UCSD-AML1 (cell line): ENCODE measurements at regions not wholly inside any gene's neighbourhood (a gene's known extent, or its start where the extent isn't known, plus 50 kb on each side); places are given as distances from the start of the nearest gene placed in this dataset.

Experiments
- DNase-seq: peaks from one replicate; lab custom pipeline; 2025; ENCODE audit not compliant: unreplicated experiment; lab: John Stamatoyannopoulos, UW

DNA sequence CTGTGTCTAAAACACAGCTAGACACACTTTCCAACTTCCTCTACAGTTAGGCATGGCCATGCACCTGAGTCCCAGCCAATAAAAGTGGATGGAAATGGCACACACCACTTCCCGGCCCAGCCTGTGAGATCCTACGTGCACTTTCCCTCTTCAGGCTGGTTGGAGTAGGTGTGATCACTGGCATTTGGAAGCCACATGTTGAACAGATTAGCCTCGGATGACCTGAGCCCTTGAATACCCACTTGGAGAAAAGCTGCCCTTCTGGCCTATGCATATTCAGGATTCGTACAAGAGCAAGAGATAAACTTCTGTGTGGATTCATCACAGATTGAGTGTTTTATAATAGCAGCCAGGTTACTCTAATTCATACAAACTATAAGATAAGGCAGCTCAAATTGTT is 359.0 kb upstream of the SLC30A5 start:
- no peak for DNase-seq

DNA sequence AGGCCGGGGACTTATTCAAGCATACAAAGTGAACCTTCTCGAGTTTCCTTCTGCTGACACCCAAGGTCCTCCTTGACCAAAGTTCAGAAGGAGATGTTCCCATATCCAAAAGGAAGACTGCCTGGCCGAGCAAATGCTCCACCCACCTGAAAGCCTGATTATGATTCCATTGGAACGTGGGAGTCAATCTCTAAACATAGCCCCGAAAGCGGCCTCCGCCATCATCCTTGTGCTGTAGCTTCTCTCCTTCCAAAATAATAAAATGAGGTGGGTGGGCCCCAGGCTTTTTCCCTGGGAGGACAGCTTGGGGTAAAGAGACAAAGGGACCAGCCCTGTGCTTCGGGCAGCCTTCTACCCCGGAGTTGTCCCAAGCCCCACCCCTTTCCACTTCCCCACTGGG is 355.6 kb upstream of the SLC30A5 start:
- DNase-seq, result no peak

DNA sequence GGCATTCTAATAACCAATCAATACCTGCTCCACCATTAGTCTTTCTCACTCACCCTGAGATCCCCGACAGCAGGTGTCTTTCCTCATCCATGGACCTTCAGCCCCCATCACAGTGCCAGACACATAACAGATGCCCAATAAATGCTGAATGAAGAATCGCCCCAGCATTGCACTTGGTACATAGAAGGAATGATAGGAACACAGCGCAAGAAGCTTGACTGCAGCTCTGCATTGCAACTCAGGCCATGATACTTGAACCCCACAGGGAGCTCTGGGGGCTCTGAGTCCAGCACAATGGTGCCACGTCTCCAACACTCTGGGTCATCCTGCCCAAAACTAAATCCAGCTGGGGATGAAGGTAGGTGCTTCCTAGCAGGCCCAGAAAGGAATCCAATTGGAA is 355.0 kb upstream of the SLC30A5 start:
- DNase-seq, result no peak

DNA sequence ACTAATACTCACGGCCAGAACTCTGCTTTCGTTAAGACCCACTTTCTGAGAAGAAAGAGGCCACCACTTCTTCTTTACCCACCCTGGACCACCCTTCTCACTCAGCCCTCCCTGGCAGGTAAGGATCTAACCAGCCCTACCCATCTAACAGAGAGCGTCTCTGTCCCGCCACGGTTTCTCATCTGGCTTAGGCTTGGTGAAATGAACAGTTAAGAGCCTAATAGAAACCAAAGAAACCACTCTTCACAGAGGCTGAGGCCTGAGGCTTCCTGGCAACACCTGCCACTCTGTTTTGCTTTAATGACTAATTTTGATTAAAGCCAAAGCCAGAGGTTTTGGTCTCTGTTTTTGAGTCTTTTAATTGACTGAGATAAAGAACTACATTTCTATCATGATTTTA is 354.1 kb upstream of the SLC30A5 start:
- no peak for DNase-seq

DNA sequence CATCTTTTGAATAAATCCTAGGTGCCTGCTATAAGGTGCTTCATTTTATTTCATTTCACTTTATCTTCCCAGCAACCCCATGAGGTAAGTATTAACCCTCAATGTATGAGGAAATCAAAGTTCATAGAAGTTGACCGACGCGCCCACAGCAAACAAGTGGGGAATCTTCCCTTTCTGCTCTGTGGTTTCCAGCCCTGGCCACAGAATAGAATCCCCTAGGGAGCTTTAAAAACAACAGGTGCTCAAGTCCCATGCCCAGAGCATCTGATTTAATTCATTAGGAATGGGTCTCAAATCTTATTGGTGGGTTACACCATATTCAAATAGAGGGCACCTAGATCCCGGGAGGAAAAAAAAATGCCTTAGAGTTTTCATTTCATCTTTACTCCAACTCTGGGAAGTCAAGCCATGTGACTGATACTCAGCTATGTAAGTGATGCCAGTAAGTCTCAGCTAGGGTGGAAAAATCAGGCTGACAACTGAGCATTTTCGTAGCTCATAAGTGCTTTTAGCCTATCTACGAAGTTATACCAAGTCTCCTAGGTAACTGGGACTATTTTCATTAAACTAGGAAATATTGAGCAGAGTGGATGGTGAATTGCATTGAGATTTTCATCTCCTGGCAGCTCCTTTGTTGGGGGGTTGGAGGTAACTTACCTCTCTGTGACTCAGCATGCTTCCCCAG is 353.4 kb upstream of the SLC30A5 start:
- DNase-seq, result no peak

DNA sequence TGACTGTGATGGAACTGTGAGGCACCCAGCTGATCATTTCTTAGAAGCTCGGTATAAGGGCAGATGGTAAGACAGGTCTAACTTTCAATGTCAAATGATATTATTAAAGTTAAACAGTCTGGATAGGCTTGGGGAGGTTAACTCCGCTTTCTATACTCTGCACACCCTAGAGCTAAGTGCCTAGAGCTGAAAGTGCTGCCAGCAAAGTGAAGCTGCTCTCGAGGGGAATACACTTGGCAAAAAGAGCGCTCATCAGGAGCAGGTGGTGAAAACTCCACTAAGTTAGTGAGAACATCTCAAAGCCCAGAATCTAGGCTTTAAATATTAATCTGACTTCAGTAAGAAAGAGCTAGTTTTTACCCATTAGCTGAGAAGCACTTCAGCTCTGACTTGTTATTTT is 349.6 kb upstream of the SLC30A5 start:
- no peak for DNase-seq

DNA sequence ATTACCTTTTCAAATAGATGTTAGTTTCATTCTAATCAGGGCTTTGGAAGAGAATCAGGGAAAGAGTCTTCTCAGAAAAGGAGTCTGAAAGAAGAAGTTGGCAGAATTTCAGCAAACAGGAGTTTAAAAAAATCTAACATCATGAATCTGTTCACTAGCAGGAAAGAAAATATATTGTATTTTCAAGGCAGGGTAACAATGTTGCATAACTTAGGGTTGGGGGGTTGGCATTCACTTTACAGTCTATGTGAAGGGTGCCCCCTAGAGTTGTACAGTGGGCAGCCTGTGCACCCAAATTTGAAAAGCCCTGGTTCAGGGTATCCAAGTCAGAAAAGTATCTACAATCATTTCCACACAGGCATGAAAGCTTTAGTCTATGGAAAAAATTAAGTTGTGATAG is 348.4 kb upstream of the SLC30A5 start:
- no peak for DNase-seq

DNA sequence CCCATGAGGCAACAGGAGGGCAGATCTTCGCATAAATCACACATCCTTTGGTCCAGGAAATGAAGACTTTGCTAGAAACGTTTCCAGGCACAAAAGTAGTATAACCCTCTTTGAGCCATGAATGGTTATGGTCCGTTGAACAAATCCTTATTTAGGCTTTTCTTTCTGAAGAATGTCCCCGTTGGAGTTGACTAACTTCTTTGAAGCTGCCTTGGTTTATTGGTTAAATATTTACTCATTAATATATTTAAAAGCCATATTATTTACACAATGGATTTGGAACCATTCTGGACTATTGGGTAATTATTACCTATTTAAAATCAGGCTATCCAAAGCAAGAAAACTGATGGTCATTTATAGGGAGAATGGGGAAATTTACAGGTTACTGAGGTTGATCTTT is 347.6 kb upstream of the SLC30A5 start:
- no peak for DNase-seq

DNA sequence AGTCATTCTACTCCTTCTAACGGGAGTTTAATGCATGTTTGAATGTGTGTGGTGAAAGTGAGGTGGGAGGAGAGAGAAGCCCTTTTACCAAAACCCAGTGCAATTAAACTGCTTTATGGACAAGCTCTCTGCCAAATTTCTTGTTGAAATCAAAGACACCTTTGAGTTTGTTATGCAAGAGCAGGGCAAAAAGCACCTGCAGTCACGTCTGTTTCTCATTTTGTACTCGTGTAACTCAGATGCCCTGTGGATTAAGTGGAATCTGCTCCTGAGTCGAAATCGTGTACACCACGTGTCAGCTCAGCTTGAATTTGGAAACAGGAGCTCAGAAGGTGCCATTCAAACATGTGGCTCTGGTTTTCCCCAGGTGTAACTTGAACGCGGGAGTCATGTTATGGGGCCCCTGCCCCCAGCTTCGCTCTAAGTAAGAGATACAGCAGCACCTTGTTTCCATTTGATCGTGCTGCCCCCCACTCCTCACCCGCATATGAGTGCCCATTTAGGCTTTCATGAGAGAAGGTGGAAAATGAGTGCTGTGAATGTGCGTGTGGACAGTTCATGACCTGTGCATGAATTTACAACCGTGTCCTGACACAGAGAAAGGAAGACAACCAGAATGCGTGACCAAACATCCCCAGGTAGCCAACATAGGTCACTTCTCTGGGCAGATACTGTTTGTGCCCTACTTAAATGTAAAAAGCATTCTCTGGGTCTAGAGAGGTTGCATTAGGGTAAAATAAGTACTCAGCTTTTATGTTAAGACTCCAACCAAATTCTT is 347.0 kb upstream of the SLC30A5 start:
- no peak for DNase-seq

DNA sequence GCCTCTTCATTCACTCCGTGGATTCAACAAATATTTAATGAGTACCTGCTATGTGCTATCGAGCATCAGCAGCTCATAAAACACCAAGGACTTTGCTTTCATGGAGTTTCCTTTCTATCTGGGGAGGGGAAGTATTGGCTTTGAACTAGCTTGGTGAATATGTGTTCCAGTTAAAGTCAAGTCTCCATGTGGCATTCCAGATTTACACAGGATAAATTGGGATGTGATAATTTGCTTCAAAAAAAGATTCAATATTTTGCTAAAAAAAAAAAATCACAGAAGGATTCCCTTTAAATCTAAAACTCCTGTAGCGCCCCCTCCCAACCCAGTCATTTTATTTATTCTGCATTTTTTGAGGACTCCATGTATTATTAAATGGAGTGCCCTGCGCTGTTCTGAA is 346.3 kb upstream of the SLC30A5 start:
- DNase-seq, result no peak

DNA sequence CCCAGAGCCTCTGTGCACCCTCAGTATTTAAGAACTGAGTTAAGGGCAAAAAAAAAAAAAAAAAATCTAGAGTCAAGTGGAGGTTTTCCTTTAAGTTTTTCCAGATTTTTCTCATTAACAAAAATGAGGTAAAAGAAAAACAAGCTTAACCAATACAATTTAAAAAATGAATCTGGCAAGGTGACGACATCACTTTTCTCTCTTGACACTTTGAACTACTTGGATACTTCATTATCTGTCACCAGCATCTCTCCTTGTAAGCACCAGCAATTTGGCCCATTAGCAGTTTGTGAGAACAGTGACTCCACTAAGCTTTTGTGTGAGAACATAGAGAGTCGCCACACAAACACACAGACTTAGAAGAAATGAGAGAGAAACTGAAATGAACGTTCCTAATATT is 345.7 kb upstream of the SLC30A5 start:
- DNase-seq, result no peak

DNA sequence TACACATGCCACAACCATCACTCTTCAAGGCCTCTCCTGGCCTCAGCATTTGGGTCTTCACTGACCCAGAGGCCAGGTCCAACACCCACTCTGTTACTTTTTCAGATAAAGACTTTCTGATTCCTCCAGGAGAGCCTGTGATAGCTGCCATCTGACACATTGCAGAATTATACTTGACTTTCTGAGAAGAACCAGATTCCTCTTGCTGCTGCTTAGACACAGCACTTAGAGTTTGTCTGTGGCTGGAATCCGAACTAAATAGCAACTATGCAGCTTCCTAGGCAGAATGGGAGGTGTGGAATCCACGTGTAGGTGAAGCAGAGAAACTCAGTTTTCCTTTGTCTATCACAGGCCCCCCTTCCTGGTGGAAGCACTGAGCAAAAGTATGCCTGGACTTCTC is 344.7 kb upstream of the SLC30A5 start:
- DNase-seq, result no peak

DNA sequence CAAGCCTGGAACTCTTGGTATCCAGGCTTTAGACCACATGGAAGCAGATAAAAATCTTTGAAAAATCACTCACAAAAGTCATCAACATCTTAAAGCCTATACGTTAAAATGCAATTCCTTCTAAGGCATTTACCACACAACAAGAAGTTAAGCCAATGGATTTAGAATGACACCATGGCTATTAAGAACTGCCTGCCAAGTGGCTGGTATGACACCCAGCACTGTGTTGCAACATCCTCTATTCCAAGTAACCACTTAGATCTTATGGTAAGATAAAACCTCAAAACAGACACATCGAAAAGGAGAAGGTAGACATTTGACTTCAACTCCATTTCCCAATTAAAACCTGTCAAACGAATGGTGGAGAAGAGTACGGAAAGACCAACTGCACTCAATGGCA is 344.2 kb upstream of the SLC30A5 start:
- no peak for DNase-seq

DNA sequence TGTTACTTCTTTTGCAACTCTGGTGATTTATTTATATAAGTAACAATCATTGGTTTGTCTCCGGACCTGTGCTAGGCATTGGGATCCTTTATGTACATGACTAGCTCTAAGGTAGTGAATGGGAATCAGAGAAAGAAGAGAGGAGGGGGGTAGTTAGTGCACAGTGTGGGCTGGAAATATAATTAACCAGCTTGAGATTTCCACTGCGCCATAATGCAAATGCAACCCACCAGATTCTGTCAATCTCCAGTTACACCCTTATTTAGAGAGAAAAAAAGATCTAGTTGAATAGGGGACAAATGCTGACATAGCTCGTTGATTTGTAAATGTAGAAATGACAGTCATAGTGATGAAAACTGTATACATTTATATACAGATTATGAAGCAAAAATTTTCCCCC is 342.2 kb upstream of the SLC30A5 start:
- DNase-seq, result no peak

DNA sequence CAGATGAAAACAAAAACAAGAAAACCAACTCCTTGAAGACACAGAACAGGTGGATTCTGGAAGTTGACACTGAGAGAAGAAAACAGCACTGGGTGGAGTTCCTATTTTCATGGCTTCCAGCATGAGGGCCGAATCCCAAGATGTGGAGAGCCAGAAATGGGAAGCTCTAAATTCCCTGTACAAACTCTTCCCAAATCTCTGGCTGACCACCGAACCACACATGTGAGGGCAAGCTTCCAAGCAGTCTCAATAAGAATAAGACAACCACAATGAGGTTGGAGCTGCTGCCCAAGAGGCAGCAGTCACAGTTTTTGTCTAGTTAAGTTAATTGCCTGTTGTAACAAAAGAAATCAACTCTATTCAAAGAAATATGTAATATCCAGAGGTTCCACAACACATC is 339.3 kb upstream of the SLC30A5 start:
- DNase-seq, result no peak

DNA sequence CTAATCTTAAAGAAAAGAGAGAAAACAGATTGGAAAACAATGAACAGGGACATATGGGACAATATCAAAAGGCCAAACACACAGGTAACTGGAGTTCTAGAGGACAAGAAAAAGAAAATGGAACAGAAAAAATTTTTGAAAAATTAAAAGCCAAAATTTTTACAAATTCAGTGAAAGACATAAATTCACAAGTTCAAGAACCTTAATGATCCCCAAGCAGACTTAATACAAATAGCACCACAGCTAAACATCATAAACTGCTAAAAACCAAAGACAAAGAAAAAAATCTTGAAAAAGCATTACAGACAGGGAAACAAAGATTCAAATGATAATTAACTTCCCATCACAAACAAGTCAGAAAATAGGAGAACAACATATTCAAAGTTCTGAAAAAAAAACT is 338.5 kb upstream of the SLC30A5 start:
- no peak for DNase-seq

DNA sequence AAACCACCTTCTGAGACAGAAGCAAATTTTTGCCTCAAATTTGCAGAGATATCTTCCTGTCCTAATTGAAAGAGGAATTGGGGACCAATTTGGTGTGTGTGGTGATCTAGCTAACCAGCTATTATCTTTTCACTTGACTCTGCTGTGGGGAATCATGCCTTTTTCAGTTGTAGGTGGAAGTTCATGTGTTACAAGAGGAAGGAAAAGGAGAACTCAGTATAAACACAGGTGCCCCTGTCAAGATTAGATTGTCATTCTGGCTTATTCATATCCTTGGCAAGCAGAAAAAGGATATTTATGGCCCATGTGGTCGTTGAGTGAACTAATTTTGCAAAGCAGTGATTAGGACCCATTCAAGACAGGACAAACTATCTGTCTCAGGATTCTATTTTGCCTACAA is 336.8 kb upstream of the SLC30A5 start:
- no peak for DNase-seq

DNA sequence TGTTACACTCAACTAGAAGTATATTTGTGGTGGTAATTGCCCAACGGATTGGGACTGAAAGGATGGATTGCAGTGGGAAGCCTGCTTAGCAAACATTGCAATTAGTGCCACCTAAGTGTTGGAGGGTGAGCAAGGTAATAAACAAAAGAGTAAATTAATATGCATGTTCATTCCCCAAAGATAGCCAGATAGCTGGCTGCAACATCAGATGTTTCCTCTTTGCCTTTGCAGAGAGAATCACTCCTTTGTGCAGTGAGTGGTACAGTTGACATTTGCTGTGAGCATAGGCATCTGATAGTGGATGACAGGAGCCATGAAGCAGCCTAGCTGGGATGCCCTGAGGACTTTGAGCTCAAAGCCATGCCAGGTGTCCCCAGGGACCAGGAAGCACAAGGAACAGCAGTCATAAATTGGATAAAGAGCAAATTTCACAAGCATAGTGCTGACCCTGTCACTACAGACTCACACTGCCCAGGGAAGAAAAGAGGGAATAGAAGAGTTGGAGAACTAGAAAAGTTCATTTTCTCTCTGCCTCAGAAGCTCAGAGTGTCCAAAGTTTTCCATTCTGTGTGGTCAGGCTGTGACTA is 336.1 kb upstream of the SLC30A5 start:
- DNase-seq, result no peak

DNA sequence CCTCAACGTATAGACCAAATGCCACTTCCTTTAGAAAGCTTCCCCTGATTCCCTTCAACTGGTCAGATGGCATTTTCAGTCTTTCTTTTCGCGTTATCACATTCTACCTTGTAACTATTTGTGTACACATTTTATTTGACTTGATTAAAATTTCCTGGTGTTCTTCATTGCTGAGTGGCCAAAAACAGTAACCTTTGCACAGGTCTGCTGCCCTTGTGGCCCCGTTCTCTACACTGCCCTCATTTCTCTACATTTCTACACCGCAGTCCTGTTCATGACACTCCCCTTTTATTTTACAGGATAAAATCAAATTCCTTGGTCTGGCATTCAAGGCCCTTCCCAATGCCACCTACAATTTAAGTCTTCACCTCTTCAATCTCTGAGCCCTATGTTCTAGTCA is 334.2 kb upstream of the SLC30A5 start:
- DNase-seq, result no peak

DNA sequence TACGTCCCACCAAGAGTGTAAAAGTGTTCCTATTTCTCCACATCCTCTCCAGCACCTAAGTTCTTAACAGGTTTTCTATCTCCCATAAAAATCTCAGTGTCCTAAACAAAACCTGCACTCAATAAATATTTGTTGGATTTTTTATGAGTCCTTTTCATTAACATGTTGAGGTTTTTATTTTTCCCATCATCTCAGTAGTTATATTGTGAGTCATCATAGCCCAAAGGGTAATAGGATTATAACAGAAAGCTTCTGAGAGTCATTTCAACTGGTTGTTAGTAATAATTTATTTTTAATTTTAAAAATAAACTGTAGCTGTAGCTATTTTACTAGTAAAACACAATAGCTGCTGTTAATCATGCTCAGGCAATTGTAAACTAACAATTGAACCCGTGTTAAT is 331.6 kb upstream of the SLC30A5 start:
- DNase-seq, result no peak

DNA sequence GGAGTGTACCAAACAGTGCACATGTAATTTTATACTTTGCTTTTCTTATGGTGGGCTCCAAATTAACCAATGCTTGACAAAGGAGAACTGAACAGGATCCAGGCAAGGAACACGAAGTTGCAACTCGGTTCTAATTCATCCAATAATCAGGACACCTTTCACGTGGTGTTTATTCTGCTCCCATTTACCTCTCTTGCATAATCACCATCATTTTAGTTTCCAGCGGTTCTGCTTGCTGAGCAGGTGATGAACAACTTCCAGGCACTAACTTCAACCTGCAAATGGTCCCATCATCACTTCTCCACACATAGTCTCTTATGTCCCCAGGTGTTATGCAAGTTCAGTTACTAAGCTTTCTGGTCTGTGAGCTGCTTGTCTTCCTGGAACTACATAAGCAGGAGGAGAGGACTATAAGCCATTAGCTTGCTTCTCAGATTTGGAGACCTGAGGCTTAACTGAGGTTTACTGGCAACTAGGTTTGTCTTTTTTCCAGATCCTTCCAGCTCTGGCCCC is 326.8 kb upstream of the SLC30A5 start:
- DNase-seq, result no peak

DNA sequence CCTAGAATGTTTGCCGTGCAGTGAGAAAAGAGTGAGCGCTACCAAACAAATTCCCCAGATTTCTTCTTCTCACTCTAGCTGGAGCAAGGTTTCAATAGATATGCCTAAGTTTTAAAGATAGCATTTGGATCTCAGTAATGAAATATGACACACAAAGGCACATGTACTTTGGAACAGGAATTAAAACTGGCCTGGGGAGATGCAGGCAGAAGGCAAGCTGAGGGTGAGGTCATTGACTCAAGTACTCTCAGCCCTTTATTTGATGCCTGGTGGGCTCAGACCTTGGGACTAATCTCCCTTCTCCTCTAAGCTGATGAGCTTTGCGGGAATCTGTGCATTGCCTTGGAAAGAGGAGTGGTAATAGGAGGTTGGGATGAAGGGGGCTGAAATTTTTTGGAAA is 323.3 kb upstream of the SLC30A5 start:
- no peak for DNase-seq
